CD4-positive, CD25-positive, alpha-beta regulatory T cell (primary cell): ENCODE measurements at regions not wholly inside any gene's neighbourhood (a gene's known extent, or its start where the extent isn't known, plus 50 kb on each side); places are given as distances from the start of the nearest gene placed in this dataset.
"Not testable (repeated sequence)": the region's sequence is repeated elsewhere in the genome, so short reads cannot be mapped to it uniquely, and the experiment has no call there.

Source experiments
- ATAC-seq, 2 donors: fragments of 150-1000 bp; cut with Tn5 transposase; one replicate each; pipeline ENCODE4 v1.10.0; 2021; ENCODE audit warnings: low read depth in 2 of 2, moderate number of reproducible peaks in 2 of 2, moderate library complexity in 1 of 2
- DNase-seq, 3 donors: peaks; one replicate each; pipeline versions ENCODE4 v3.0.0 to v3.0.0-alpha.2; 2012 to 2022; ENCODE audit warnings: mixed read lengths in 1 of 3
- H3K27ac ChIP-seq: one replicate; pipeline ENCODE4 v1.7.0; 2013; ENCODE audit warnings: mild to moderate bottlenecking, low read length; ENCODE audit not compliant: insufficient read depth, poor library complexity, severe bottlenecking
- H3K27me3 ChIP-seq: one replicate; pipeline ENCODE4 v1.7.0; 2013; ENCODE audit warnings: low read length; ENCODE audit not compliant: control insufficient read depth, insufficient read depth
- H3K36me3 ChIP-seq: one replicate; pipeline ENCODE4 v1.7.0; 2013; ENCODE audit warnings: mild to moderate bottlenecking, low read length, moderate library complexity; ENCODE audit not compliant: control insufficient read depth, insufficient read depth
- H3K4me1 ChIP-seq: 2 replicates; pipeline ENCODE4 v1.7.0; 2013; ENCODE audit warnings: mild to moderate bottlenecking, low read length; ENCODE audit not compliant: insufficient read depth, control insufficient read depth, poor library complexity, severe bottlenecking
- H3K4me3 ChIP-seq: one replicate; pipeline ENCODE4 v1.7.0; 2013; ENCODE audit warnings: low read depth, mild to moderate bottlenecking, low read length, moderate library complexity
- H3K9me3 ChIP-seq, 2 experiments: 1 replicate in 1 of 2; 2 replicates in 1 of 2; pipeline ENCODE4 v1.7.0; 2013; ENCODE audit warnings: low read length in 2 of 2, mild to moderate bottlenecking in 1 of 2, moderate library complexity in 1 of 2; ENCODE audit not compliant: control insufficient read depth in 2 of 2
- H3K27ac Mint-ChIP-seq, 3 donors: one replicate each; pipeline ENCODE4 v1.8.0; 2020 to 2022; ENCODE audit warnings: mild to moderate bottlenecking in 3 of 3, mixed read lengths in 3 of 3, moderate library complexity in 2 of 3
- H3K27me3 Mint-ChIP-seq: one replicate; pipeline ENCODE4 v1.8.0; 2022; ENCODE audit warnings: mild to moderate bottlenecking, mixed read lengths
- H3K36me3 Mint-ChIP-seq: one replicate; pipeline ENCODE4 v1.8.0; 2020; ENCODE audit warnings: mixed read lengths
- H3K4me1 Mint-ChIP-seq, 4 donors: one replicate each; pipeline ENCODE4 v1.8.0; 2020 to 2022; ENCODE audit warnings: mixed read lengths in 4 of 4, mild to moderate bottlenecking in 1 of 4
- H3K4me3 Mint-ChIP-seq, 4 donors: one replicate each; pipeline ENCODE4 v1.8.0; 2020 to 2022; ENCODE audit warnings: mild to moderate bottlenecking in 4 of 4, mixed read lengths in 4 of 4, moderate library complexity in 3 of 4
- H3K9me3 Mint-ChIP-seq, 7 donors: one replicate each; pipeline ENCODE4 v1.8.0; 2020 to 2022; ENCODE audit warnings: mixed read lengths in 7 of 7, mild to moderate bottlenecking in 3 of 7, moderate library complexity in 2 of 7

- H3K36me3 Mint-ChIP-seq, H3K27me3 ChIP-seq, DNase-seq, H3K4me1 Mint-ChIP-seq, H3K4me3 ChIP-seq, H3K4me3 Mint-ChIP-seq, H3K27me3 Mint-ChIP-seq, H3K9me3 Mint-ChIP-seq, H3K27ac Mint-ChIP-seq, ATAC-seq, H3K9me3 ChIP-seq, H3K36me3 ChIP-seq, H3K4me1 ChIP-seq, H3K27ac ChIP-seq: not testable (repeated sequence)
These were observed 105.1 kb upstream of the SHISA3 start for GRCh38 chr4:42292192-42292591.

GRCh38 chr4:42293967-42294813 lies 103.1 kb upstream of the SHISA3 start:
- Mint-ChIP-seq H3K4me3 (no peak overlapping the region), H3K27me3 (no peaks in the 10 kb centered on the region), H3K27ac (no peak overlapping the region), H3K36me3 (no peaks in the 10 kb centered on the region), H3K9me3 (no peaks in the 10 kb centered on the region), H3K4me1 (no peaks in the 10 kb centered on the region)
- no peaks in the 10 kb centered on the region for H3K4me1 ChIP-seq
- H3K27ac ChIP-seq = no peak overlapping the region
- H3K4me3 ChIP-seq = no peak overlapping the region
- H3K27me3 ChIP-seq = no peaks in the 10 kb centered on the region
- ATAC-seq = no peak
- no peak for DNase-seq
- H3K9me3 ChIP-seq = no peaks in the 10 kb centered on the region
- no peaks in the 10 kb centered on the region for H3K36me3 ChIP-seq

- no peaks in the 10 kb centered on the region for H3K27me3 ChIP-seq
- H3K9me3 Mint-ChIP-seq = no peaks in the 10 kb centered on the region
- H3K27me3 Mint-ChIP-seq = no peaks in the 10 kb centered on the region
- H3K4me3 ChIP-seq = no peak overlapping the region
- no peak overlapping the region for H3K27ac ChIP-seq
- no peak overlapping the region for H3K4me3 Mint-ChIP-seq
- no peak overlapping the region for H3K27ac Mint-ChIP-seq
- H3K9me3 ChIP-seq = no peaks in the 10 kb centered on the region
- no peaks in the 10 kb centered on the region for H3K4me1 ChIP-seq
- ATAC-seq (no peak), DNase-seq (no peak)
- H3K36me3 Mint-ChIP-seq = no peaks in the 10 kb centered on the region
- no peaks in the 10 kb centered on the region for H3K36me3 ChIP-seq
- H3K4me1 Mint-ChIP-seq = no peaks in the 10 kb centered on the region
These were observed 101.1 kb upstream of the SHISA3 start for GRCh38 chr4:42296196-42296595.

- no peaks in the 10 kb centered on the region for H3K36me3 ChIP-seq
- Mint-ChIP-seq H3K4me1 (no peaks in the 10 kb centered on the region), H3K4me3 (no peak overlapping the region), H3K27ac (no peak overlapping the region), H3K9me3 (peaks cover 0 to 2% (median 0%) of the 10 kb centered on the region in 7 donors), H3K36me3 (no peaks in the 10 kb centered on the region), H3K27me3 (no peaks in the 10 kb centered on the region)
- DNase-seq (no peak), ATAC-seq (no peak)
- H3K27me3 ChIP-seq = no peaks in the 10 kb centered on the region
- H3K9me3 ChIP-seq = no peaks in the 10 kb centered on the region
- no peak overlapping the region for H3K4me3 ChIP-seq
- H3K27ac ChIP-seq = no peak overlapping the region
- H3K4me1 ChIP-seq = no peaks in the 10 kb centered on the region
These were observed 94.9 kb upstream of the SHISA3 start for GRCh38 chr4:42302348-42302747.

GRCh38 chr4:42306221-42307109 lies 90.8 kb upstream of the SHISA3 start:
- H3K4me3 ChIP-seq = no peak overlapping the region

GRCh38 chr4:42308247-42308646 lies 89.0 kb upstream of the SHISA3 start:
- Histone ChIP-seq H3K4me1 (no peaks in the 10 kb centered on the region), H3K9me3 (no peaks in the 10 kb centered on the region), H3K4me3 (no peak overlapping the region), H3K27me3 (no peaks in the 10 kb centered on the region), H3K27ac (no peak overlapping the region), H3K36me3 (no peaks in the 10 kb centered on the region)
- Mint-ChIP-seq H3K36me3 (no peaks in the 10 kb centered on the region), H3K4me3 (no peak overlapping the region), H3K27ac (no peak overlapping the region), H3K4me1 (no peaks in the 10 kb centered on the region), H3K27me3 (no peaks in the 10 kb centered on the region), H3K9me3 (peaks cover 0 to 4% (median 0%) of the 10 kb centered on the region in 7 donors)
- ATAC-seq (no peak), DNase-seq (no peak)

More at GRCh38 chr4:42306221-42307109, 90.8 kb upstream of the SHISA3 start:
- peak overlapping the region in 1 of 4 donors; percentile 86 for H3K4me3 Mint-ChIP-seq
- no peaks in the 10 kb centered on the region for H3K4me1 Mint-ChIP-seq
- ATAC-seq = no peak
- no peaks in the 10 kb centered on the region for H3K36me3 Mint-ChIP-seq
- H3K27ac Mint-ChIP-seq = no peak overlapping the region
- no peaks in the 10 kb centered on the region for H3K9me3 ChIP-seq
- H3K27me3 ChIP-seq = no peaks in the 10 kb centered on the region
- no peaks in the 10 kb centered on the region for H3K4me1 ChIP-seq
- H3K27ac ChIP-seq = no peak overlapping the region
- no peaks in the 10 kb centered on the region for H3K27me3 Mint-ChIP-seq
- no peaks in the 10 kb centered on the region for H3K36me3 ChIP-seq
- peaks cover 0 to 4% (median 0%) of the 10 kb centered on the region in 7 donors for H3K9me3 Mint-ChIP-seq
- no peak for DNase-seq

- DNase-seq (no peak), ATAC-seq (no peak)
- H3K27ac Mint-ChIP-seq = no peak overlapping the region
- H3K4me3 Mint-ChIP-seq = no peak overlapping the region
- no peaks in the 10 kb centered on the region for H3K4me1 Mint-ChIP-seq
- Histone ChIP-seq H3K27me3 (no peaks in the 10 kb centered on the region), H3K4me1 (no peaks in the 10 kb centered on the region), H3K36me3 (no peaks in the 10 kb centered on the region), H3K9me3 (no peaks in the 10 kb centered on the region), H3K4me3 (no peak overlapping the region), H3K27ac (no peak overlapping the region)
- no peaks in the 10 kb centered on the region for H3K36me3 Mint-ChIP-seq
- no peaks in the 10 kb centered on the region for H3K27me3 Mint-ChIP-seq
- peaks cover 0 to 4% (median 0%) of the 10 kb centered on the region in 7 donors for H3K9me3 Mint-ChIP-seq
These were observed 87.7 kb upstream of the SHISA3 start for GRCh38 chr4:42309361-42310260.
